Caco-2 (cell line): ENCODE measurements at regions not wholly inside any gene's neighbourhood (a gene's known extent, or its start where the extent isn't known, plus 50 kb on each side); places are given as distances from the start of the nearest gene placed in this dataset.

Experiments
- BruUV-seq: library from RNA; stranded (reverse); fragments of 400-500 nt; replicated peaks from 2 replicates; lab custom pipeline; 2021; lab: Mats Ljungman, UMichigan
- CTCF ChIA-PET: fragments of 300-600 bp; sonication (Branson Sonifier 250); formaldehyde crosslinking; loops from one replicate; lab custom pipeline; 2022; ENCODE audit warnings: antibody characterized with exemption; lab: Charles Lee
- POLR2A ChIA-PET: fragments of 300-600 bp; sonication (Branson Sonifier 250); formaldehyde crosslinking; loops from one replicate; lab custom pipeline; 2022; ENCODE audit warnings: antibody characterized with exemption; lab: Charles Lee
- DNase-seq, 2 experiments: peaks; one replicate each; pipeline versions ENCODE4 v3.0.0 to v3.0.0-alpha.2; 2020 to 2022
- H3K27me3 ChIP-seq: replicated peaks from 2 replicates; pipeline ENCODE4 v1.6.0; 2011; ENCODE audit warnings: low read length; ENCODE audit not compliant: control insufficient read depth, insufficient read depth
- H3K36me3 ChIP-seq: 2 replicates; pipeline ENCODE4 v1.5.1; 2011; ENCODE audit warnings: low read length; ENCODE audit not compliant: control insufficient read depth, insufficient read depth
- H3K4me1 ChIP-seq: fragments of 250-450 bp; sonication (Bioruptor Pico); 2 replicates; pipeline ENCODE4 v1.5.1; 2020; ENCODE audit warnings: mild to moderate bottlenecking
- H3K4me3 ChIP-seq: 2 replicates; pipeline ENCODE4 v1.5.1; 2011; ENCODE audit warnings: low read depth, mild to moderate bottlenecking, control low read depth, low read length
- H3K9me3 ChIP-seq: fragments of 250-450 bp; sonication (Bioruptor Pico); 2 replicates; pipeline ENCODE4 v1.5.1; 2020; ENCODE audit warnings: mild to moderate bottlenecking, moderate library complexity
- H3K27ac Mint-ChIP-seq: one replicate; pipeline ENCODE4 v1.8.0; 2022; ENCODE audit warnings: mixed read lengths; ENCODE audit not compliant: unreplicated experiment
- H3K27me3 Mint-ChIP-seq: one replicate; pipeline ENCODE4 v1.8.0; 2022; ENCODE audit warnings: mixed read lengths; ENCODE audit not compliant: insufficient read depth, unreplicated experiment
- H3K36me3 Mint-ChIP-seq: one replicate; pipeline ENCODE4 v1.8.0; 2022; ENCODE audit warnings: mild to moderate bottlenecking, mixed read lengths; ENCODE audit not compliant: insufficient read depth, unreplicated experiment
- H3K4me1 Mint-ChIP-seq: one replicate; pipeline ENCODE4 v1.8.0; 2022; ENCODE audit warnings: low read depth, mixed read lengths; ENCODE audit not compliant: unreplicated experiment
- H3K4me3 Mint-ChIP-seq: one replicate; pipeline ENCODE4 v1.8.0; 2022; ENCODE audit warnings: mild to moderate bottlenecking, moderate library complexity, mixed read lengths; ENCODE audit not compliant: unreplicated experiment
- H3K9me3 Mint-ChIP-seq: one replicate; pipeline ENCODE4 v1.8.0; 2022; ENCODE audit warnings: mixed read lengths; ENCODE audit not compliant: unreplicated experiment
- intact Hi-C: fragments of 100-400 bp; cut with micrococcal nuclease; formaldehyde crosslinking; loops from one replicate; pipeline ENCODE4 v1.10.0; 2022; ENCODE audit not compliant: unreplicated experiment
- TF ChIP-seq, protein P1 (sequence below), 2 experiments: fragments of 200-600 bp in 1 of 2; IDR thresholded peaks; 1 replicate in 1 of 2; 2 replicates in 1 of 2; pipeline versions ENCODE4 v1.5.1 to v1.8.0; 2011 to 2022; ENCODE audit warnings: antibody characterized with exemption in 1 of 2, control low read depth in 1 of 2, inconsistent platforms in 1 of 2, low read depth in 1 of 2, low read length in 1 of 2, mild to moderate bottlenecking in 1 of 2, moderate library complexity in 1 of 2; ENCODE audit not compliant: insufficient read depth in 1 of 2, severe bottlenecking in 1 of 2, unreplicated experiment in 1 of 2

DNA sequence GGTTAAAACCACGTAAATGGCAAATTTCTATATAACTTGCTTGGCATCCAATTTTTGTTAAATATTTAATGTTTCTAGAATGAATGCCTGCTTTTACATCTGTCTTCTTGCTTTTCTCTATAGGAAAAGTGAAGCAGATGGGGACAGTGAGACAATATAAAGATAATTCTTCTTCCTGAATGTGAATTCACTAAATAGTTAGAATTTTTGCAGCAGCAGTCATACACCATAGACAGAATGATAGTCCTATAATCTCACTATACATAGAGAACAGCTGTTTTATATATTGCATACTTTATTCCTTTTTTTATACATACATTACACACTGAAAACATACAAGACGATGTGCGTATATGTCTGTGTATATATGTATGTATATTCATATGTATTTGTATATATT, 1127.3 kb downstream of the PCDH9 start:
- H3K4me1 Mint-ChIP-seq = no peaks in the 10 kb centered on the region
- H3K27me3 Mint-ChIP-seq = peaks cover 2% of the 10 kb centered on the region
- no TSS peak for BruUV-seq
- intact Hi-C loops = no loop called here
- no peak overlapping the region for H3K27ac Mint-ChIP-seq
- Histone ChIP-seq H3K36me3 (no peaks in the 10 kb centered on the region), H3K9me3 (no peaks in the 10 kb centered on the region), H3K4me1 (no peaks in the 10 kb centered on the region), H3K27me3 (no peaks in the 10 kb centered on the region), H3K4me3 (no peak overlapping the region)
- no peak for DNase-seq
- TF ChIP-seq, protein P1, sequence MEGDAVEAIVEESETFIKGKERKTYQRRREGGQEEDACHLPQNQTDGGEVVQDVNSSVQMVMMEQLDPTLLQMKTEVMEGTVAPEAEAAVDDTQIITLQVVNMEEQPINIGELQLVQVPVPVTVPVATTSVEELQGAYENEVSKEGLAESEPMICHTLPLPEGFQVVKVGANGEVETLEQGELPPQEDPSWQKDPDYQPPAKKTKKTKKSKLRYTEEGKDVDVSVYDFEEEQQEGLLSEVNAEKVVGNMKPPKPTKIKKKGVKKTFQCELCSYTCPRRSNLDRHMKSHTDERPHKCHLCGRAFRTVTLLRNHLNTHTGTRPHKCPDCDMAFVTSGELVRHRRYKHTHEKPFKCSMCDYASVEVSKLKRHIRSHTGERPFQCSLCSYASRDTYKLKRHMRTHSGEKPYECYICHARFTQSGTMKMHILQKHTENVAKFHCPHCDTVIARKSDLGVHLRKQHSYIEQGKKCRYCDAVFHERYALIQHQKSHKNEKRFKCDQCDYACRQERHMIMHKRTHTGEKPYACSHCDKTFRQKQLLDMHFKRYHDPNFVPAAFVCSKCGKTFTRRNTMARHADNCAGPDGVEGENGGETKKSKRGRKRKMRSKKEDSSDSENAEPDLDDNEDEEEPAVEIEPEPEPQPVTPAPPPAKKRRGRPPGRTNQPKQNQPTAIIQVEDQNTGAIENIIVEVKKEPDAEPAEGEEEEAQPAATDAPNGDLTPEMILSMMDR (IDR thresholded peaks at IDR 0.05; ENCODE audit: insufficient read depth in 1 of 2, low read depth in 1 of 2, low read length in 1 of 2, severe bottlenecking in 1 of 2, unreplicated experiment in 1 of 2) = no peak
- ChIA-PET CTCF (no interaction called here), POLR2A (no interaction called here)
- no peaks in the 10 kb centered on the region for H3K9me3 Mint-ChIP-seq
- H3K36me3 Mint-ChIP-seq = no peaks in the 10 kb centered on the region
- H3K4me3 Mint-ChIP-seq = no peak overlapping the region

DNA sequence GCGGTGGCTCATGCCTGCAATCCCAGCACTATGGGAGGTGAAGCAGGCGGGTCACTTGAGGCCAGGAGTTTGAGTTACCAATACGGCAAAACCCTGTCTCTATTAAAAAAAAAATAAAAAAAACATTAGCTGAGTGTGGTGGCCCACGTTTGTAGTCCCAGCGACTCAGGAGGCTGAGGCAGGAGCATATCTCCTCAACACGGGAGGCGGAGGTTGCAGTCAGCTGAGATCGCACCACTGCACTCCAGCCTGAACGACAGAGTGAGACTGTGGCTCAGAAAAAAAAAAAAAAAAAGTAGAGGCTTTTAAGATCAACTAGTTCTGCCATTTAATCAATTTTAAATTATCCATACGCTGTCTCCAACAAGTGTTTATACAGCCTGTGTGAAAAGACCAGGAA, 1130.3 kb downstream of the PCDH9 start:
- H3K4me1 Mint-ChIP-seq = no peaks in the 10 kb centered on the region
- H3K4me3 Mint-ChIP-seq = no peak overlapping the region
- TF ChIP-seq, protein P1 (IDR thresholded peaks at IDR 0.05; ENCODE audit: insufficient read depth in 1 of 2, low read depth in 1 of 2, low read length in 1 of 2, severe bottlenecking in 1 of 2, unreplicated experiment in 1 of 2) = no peak
- no peak for DNase-seq
- Histone ChIP-seq H3K4me3 (no peak overlapping the region), H3K9me3 (no peaks in the 10 kb centered on the region), H3K4me1 (no peaks in the 10 kb centered on the region), H3K36me3 (no peaks in the 10 kb centered on the region), H3K27me3 (no peaks in the 10 kb centered on the region)
- H3K9me3 Mint-ChIP-seq = no peaks in the 10 kb centered on the region
- POLR2A ChIA-PET = no interaction called here
- no peaks in the 10 kb centered on the region for H3K27me3 Mint-ChIP-seq
- CTCF ChIA-PET = no interaction called here
- no peaks in the 10 kb centered on the region for H3K36me3 Mint-ChIP-seq
- H3K27ac Mint-ChIP-seq = no peak overlapping the region
- intact Hi-C loops = no loop called here
- no TSS peak for BruUV-seq

DNA sequence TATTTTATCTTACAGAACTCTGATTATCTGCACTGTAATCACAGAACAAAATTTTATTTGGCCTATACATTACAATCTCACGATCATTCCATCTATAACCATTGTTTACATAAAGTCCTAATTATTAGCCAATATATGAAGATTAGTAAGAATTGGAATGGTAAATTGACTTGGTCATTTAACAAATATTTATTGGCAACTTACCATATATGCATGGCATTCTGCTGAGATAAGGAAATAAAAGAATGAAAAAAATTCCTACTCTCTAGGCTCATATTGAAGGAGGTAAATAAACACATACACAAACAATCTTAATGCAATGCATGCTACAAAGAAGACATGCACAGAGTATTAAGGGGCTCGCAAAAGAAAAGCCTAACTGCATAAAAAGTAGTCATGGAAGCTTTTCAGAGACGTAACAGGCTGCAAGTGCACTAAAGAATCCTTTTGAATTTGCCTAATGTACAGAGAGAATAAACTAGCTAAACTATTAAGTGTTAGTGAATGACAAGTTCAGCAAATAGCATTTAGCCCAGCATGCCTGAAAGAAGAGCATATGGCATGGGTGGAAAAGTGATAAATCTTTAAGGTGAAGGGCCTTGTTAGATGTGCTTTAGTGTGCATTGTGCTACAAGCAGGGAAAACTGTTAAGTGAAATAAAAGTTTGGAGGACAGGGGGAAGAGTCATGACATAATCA, 1131.1 kb downstream of the PCDH9 start:
- Histone ChIP-seq H3K4me3 (no peak overlapping the region), H3K9me3 (no peaks in the 10 kb centered on the region), H3K4me1 (no peaks in the 10 kb centered on the region), H3K36me3 (no peaks in the 10 kb centered on the region), H3K27me3 (no peaks in the 10 kb centered on the region)
- Mint-ChIP-seq H3K9me3 (no peaks in the 10 kb centered on the region), H3K36me3 (no peaks in the 10 kb centered on the region), H3K27me3 (no peaks in the 10 kb centered on the region), H3K4me1 (no peaks in the 10 kb centered on the region), H3K27ac (no peak overlapping the region), H3K4me3 (no peak overlapping the region)
- intact Hi-C loops = no loop called here
- BruUV-seq = no TSS peak
- no peak for DNase-seq
- ChIA-PET CTCF (no interaction called here), POLR2A (no interaction called here)
- TF ChIP-seq, protein P1 (IDR thresholded peaks at IDR 0.05; ENCODE audit: insufficient read depth in 1 of 2, low read depth in 1 of 2, low read length in 1 of 2, severe bottlenecking in 1 of 2, unreplicated experiment in 1 of 2) = no peak
